HuH-7 (cell line): ENCODE measurements at regions not wholly inside any gene's neighbourhood (a gene's known extent, or its start where the extent isn't known, plus 50 kb on each side); places are given as distances from the start of the nearest gene placed in this dataset.
"Not testable (repeated sequence)": the region's sequence is repeated elsewhere in the genome, so short reads cannot be mapped to it uniquely, and the experiment has no call there.

Experiments
- DNase-seq: peaks from one replicate; pipeline ENCODE4 v3.0.0; 2011; ENCODE audit warnings: low spot score

DNA sequence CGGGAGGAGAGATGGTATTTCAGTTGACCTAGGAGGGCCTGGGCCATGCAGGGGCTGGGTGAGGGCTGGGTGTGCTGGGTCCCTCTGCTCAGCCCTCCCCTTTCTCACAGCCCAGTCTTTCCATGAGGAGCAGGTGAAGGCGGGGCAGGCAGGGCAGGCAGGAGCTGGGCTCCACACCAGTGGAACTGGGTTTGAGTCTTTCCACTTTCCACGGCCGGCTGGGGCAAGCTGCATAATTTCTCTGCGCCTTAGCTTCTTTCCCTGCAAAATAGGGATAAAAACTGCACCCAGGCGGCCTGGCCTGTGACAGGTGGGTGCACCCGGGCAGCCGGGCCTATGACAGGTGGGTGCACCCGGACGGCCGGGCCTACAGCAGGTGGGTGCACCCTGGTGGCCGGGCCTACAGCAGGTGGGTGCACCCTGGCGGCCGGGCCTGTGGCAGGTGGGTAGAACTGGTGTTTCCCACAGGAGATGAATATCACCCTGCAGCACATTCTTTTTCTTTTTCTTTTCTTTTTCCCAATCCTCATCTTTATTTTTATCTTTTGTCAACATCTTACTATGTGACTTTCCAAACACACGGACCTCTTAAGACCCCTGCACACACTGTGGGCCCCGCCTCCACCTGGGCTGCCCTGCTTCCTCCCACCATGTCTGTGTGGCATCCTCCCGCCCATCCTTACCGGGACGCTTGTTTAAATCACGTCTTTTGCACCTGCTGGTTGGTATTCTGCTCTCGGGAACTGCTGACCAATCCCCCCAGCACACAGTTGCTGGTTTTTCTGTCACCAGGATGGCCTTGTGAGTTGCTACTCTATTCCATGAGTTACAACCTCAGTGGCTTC lies 111.3 kb downstream of the NPIPB11 start:
- DNase-seq, result not testable (repeated sequence)

DNA sequence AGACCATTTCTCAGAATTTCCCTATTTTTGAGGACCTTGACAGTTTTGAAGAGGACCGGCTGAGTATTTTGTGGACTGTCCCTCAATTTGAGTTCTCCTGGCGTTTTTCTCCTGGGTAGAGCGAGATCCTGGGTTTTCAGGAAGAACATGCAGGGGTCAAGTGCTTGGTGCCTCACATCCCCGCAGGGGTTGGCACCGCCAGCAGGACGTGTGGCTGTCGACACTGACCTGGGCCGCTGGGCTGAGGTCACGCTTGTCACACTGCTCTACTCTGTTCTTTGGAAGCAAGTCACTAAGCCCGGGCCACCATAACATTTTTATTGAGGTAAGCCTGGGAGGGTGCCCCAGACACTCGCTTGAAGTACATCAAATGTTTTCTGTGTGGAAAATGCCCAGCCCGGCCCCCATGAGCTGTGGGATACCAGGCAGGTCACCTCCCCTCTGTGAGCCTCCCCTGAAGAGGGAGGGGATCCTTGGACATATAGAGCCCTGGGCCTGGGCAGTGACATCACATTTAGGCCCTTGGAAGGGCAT lies 112.0 kb downstream of the NPIPB11 start:
- not testable (repeated sequence) for DNase-seq

DNA sequence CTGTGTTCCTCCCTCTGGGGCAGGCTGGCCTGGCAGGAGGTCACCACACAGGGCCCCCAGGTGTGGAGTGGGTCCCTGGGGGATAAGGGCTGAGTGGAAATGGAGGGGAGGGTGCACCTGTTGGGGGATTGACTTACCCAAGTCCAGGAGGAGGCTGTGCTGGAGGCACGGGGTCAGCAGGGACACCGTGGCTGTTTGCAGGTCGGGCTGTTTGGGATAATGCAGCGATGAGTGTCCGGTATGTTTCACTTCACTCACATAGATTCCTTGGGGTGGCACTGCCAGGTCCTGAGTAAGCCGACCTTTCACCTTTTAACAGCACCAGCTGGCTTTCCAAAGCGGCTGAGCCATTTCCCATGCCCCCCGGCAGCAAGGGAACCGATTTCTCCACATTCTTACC lies 113.0 kb downstream of the NPIPB11 start:
- DNase-seq, result not testable (repeated sequence)

DNA sequence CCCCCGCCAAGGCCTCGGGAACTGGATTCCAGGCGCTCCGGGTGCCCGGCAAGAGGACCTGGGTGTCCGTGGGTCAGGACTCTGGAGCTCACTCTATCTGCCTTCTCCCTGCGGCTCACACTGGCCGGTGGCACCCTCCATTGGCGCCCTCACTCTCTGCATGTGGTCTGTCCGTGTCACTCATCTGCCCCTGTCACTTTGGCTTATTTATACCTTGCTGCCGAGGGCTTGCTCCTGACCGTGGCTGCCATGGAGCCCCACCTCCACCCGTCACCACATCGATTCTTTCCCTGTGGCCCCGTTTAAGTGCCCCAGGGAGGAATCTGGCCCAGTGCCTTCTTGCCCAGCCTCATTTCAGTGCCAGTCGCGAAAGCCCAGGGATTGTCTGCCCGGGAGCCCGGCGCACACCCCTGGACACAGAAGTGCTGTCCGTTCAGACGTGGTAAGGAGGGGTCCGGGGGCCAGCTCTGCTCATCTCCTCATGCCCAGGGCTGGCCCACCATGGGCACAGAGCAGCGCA lies 113.5 kb downstream of the NPIPB11 start:
- not testable (repeated sequence) for DNase-seq

DNA sequence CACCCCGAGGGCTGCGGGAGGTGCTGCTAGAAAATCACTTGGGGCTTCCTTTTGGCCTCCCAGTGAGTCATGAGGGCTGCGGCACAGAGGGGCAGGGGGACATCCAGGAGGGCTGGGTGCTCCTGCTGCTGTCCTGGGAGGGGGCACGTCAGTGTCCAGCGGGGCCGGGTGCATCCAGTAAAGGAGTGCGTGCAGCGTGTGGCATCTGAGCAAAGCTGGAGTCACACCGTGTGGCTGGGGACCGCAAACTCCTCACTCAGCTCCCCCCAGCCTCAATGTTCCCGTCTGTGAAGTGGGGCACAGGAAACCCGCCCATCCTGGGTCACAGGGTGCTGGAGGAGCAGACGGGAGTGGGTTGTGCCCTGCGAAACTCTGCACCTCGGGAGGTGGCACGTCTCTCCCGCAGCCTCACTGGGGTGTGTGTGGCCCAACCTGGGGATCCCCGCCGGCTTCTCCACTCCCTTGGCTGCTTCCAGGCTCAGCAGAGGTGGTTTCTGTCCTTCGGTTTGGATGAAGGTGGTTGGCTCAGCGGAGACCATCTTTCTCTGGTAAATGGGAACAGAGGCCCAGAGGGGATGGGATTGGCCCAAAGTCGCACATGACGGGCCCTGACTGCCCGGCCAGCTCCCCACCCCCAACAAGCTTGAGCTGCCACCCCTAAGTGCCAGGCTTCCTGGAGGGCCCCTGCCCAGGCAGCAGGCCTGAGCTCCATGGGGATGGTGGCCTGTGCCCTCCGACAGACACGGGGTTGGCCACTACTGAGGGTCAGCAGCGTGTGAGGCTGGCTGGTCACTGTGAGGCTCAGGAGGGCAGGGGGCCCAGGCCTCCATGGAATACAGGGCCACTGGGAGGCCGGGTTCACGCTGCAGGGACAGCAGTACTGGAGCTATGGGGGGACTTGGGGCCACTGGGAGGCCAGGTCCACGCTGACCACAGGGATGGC lies 114.9 kb downstream of the NPIPB11 start:
- not testable (repeated sequence) for DNase-seq

DNA sequence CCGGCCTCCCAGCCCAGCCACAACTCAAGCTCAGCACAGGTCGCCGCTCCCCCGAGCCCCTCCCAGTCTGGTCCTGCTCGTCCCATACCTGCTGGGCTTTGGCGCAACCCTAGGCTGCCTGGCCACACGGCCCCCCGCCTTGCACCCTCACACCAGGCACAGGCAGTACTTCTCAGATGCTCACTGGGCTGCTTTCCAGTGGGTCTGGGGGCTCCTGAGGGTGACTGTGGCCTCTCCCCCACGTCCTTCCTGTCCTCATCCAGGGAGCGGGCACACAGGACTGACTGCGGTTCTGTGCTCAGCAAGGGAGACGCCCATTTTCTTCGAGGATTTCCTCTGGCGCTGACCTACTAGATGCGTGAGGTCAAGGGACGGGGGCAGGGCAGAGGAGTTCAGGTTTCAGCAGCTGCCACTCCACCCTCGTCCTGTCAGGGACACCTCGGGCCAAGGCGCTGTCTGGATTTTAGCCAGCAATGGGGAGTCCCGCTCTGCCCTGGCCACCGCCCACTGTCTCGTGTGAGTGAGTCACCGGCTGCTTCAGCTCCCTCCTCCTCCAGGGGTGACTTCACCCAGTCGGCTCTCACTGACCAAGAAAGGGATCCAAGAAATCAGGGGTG lies 115.8 kb downstream of the NPIPB11 start:
- no peak for DNase-seq

DNA sequence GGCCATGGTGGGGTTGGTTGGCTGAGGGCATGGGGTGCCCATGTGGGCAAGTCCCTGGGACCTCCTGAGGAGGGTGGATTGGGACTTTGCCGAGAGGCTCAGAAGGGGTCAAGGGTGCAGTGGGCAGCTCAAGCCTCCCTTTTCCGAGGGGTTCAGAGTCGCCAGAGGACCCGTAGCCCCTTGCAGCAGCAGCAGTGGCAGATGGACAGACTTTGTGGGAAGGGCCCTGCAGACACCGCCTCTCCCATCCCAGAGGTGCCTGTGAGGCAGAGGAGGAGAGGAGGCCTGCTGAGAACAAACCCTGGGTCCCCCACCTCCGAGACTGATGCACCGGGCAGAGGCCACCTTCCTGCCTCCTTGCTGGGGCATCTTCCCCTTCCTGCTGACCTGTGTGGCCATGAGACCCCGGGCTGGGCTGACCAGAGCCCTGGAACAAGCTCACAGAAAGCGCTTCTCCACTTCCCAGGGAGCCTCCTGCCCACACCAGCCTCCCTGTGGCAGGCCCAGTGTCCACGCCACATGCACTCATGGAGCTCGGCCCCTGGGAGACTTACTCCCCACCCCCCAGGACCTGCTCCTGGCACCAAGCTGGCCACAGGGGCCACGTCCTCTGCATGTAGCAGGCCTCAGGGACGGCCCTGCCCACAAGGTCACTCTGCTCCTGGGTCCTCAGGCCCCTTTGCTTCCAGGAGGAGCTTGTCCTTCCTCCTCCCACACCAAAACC lies 116.8 kb downstream of the NPIPB11 start:
- DNase-seq, result not testable (repeated sequence)

DNA sequence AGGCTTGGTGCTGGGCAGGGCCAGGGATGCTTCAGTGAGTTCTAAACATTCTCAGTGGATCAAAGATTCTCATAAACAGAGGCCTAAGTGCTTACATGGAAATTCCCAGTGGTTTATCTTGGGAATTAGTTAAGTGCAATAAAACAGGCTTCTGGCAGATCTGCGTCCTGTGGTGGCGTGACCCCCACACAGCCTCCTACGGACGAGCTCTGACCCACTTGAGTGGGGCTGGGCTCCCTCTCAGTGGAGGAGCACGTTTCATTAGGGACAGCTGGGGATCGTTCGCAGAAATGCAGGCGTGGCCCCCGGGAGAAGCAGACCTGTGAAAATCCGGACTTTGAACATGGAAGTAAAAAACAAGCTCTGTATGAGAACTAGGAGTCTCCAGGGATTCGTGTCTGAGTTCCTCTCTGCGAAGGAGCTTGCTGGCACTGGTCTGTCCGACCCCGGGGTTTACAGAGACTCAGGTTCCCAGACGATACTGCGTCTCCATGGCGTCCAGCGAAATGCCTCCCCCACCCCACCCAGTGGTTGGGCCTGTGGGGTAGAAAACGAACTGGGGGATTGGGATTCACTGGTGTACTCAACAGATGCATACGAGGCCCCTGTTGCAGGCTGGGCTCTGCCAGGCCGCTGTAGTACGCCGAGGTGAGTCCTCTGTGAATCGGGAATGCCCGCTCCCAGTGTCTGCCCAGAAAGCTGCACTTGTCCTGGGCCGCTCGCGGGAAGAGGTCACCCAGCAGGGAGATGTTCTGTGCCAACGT lies 117.6 kb downstream of the NPIPB11 start:
- DNase-seq, result not testable (repeated sequence)

DNA sequence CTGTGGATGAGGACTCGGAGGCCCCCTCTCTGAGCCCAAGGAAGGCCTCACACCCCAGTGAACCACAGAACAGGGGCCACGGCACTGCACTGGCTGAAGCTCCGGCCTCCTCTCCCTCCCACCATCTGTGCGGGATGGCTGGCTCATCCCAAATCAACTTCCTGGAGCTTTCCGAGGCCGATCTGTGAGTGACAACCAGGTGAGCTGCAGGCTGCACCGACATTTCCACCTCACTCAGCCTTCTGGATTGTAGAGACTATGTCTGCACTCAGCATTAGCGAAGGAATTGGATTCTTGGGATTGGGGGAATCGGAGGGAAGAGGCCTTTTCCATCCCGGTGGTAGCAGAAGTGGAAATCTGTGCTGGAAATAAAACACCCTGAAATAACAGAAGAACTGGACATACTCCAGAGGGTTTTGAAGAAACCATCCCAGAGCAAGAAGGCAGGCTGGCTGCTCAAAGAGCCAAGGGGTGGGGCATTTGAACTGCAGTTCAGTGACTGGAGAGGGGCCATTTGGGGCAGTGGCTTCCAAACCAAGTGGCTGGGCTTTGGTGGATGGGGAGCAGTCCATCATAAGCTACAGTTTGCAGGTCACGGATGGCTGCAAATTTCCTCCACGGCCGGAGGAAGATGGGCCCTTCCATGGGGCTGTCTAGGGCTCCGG lies 118.5 kb downstream of the NPIPB11 start:
- DNase-seq, result not testable (repeated sequence)

DNA sequence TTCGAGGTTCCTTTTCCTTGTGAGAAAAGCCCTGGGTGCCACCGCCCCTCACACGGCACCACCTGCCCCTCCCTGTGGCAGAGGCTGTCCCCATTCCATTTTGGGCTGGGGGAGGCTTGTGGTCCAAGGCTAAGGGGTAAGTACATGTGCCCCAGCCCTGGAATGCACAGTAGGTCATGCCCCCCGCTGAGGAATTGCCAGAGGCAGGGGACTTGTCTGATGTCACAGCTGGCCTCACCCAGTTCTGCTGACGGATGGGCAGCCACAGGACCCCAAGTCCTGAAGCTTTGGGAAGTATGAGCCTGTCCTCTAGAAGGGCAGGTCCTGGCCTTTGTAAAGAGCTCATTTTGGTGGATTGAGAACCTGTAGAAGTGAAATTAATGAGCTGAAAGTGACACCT lies 119.3 kb downstream of the NPIPB11 start:
- DNase-seq, result not testable (repeated sequence)

DNA sequence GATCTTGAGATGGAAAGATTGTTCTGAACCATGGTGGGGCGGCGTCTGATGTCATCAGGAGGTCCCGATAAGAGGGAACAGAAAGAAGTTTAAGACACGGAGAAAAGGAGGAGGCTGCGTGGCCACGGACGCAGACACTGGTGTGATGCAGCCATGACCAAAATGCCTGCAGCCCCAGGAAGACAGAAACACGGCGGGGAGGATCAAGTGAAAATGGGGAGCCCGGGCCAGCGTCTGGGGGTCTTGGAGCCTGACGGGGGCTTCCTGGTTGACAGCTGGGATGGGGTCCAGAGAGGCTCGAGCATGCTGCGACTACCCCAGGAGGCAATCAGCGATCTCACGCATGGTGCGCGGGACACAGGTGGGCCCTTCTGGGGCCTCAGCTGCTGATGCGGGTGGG lies 119.7 kb downstream of the NPIPB11 start:
- DNase-seq, result not testable (repeated sequence)

DNA sequence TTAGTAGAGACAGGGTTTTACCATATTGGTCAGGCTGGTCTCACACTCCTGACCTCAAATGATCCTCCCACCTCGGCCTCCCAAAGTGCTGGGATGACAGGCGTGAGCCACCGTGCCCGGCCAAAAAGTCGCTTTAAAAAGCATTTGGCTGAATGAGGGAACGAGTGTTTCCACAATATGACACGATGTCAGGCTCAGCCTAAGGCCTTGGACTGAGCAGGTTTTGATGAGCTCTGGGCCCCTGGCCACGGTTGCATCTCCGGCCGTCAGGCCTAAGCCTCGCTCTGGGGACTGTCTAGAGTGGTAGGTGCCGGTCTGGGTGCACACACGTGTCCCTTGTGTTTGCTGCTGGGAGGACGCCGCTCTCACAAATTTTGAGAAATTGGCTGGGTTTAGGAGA lies 120.3 kb downstream of the NPIPB11 start:
- not testable (repeated sequence) for DNase-seq

DNA sequence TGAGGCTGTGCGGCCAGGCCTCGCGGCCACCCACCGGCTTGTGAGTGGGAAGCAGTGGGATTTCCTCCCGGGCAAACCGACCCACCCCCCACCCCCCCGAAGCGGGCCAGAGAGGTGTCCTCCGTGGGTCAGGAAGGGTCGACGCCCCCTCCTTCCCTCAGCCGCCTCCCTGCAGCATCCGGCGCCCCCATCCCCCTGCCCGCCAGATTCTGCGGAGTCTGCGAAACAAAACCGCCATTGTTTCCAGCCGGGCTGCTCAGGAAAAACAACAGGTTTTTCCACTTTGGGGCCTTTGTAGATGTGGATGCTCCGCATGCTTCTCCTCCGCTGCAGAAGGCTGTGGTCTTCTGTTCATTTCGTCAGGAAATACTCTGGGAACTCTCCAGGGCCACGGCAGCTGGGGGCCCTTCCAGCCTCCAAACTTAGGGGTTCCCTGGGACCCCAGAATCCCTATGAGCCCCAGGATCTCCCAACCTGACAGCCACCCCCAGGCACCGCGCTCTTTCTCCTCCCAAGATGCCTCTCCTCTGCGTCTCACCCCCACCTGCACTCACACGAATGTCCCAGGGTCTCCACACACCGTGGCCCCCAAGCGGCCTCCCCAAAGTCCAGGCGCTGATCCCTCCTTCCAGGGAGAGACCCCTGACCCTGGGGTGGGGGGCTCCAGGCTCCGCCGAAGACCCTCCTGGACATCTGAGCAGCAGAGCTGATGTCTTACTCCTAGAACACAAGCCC lies 121.2 kb downstream of the NPIPB11 start:
- not testable (repeated sequence) for DNase-seq

DNA sequence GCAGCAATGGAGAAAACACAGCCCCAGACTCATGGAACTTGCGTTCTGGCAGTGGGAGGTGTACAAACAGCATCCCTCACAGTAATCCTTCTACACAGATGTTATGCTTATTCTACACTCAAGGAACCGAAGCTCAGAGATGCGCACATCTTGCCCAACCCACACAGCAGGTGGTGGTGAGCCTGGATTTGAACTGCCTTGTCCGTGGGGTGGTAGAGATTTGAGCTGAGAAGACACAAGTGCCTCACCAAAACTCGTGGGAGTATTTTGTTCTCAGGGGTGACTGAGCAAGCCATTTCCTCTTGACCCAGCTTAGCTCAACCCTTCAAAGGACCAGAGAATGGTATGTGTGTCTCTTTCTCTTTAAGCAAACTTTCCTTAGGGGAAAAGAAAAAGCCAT lies 121.8 kb downstream of the NPIPB11 start:
- DNase-seq, result not testable (repeated sequence)

DNA sequence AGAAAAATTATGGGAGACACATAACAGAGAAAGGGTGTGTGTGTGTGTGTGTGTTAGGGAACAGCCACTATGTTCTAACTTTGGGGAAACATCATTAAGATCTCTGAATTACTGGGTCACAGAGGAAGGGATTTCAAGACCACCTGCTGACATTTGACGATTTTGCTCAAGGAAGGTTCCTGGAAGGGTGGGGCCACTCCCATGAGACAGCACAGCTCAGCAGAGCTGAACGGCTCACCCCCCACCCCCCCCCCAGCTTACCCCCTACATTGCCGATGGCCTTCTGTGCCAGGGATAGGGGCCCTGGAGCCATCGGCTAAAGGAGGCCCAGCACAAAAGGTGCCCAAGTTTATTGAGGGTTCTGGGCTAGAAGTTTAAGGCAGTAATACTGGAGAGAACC lies 122.4 kb downstream of the NPIPB11 start:
- not testable (repeated sequence) for DNase-seq

DNA sequence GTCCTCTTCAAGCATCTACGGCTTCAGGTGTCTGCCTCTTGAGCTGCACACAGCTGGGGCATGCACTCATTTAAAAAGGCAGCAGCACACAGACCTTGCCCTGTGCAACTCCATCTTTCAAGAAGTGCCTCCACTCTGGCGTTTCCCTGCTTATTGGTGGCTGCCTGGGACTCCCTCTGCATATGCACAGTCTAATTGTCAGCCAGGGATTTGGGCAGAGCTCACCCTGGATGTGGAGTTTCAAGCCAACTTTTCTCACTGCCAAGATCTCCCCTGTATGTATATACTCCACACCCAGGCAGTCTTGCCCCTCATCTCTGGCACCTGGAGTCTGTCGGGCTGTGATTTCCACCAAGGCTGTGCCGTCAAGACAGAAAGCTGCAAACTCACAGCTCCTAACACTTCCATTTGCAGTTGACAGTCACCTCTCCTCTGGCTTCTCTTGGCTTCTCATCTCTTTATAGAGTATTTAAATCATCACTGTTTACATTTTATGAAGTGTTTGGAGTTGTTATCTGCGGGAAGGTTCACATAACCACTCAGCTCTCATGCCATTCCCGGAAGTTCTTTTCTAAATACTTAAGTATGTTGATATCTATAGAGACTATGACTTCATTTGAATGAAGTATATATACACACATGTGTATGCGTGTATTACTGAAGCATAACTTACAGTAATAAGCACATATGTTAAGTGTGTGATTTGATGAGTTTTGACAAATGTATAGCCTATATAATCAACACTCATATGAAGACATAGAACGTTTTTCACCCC lies 128.2 kb downstream of the NPIPB11 start:
- DNase-seq, result not testable (repeated sequence)

DNA sequence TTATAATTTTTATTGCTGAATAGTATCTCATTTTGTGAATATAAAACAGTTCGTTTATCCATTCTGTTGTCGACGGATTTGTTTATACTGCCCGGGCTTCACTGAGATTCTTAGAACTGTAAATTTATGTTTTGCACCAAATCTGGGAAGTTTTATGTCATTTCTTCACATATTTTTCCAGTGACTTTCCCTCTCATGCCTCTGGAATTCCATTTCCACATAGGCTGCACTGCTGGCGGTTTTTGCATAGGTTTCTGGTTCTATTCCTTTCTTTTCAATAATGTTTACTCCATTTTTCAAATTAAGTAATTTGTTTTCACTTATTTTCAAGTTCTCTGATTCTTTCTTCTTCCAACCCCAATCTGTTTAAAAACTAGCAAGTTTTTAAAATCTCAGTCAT lies 130.1 kb downstream of the NPIPB11 start:
- not testable (repeated sequence) for DNase-seq
